Endothelial cell of umbilical vein (primary cell): ENCODE measurements at regions not wholly inside any gene's neighbourhood (a gene's known extent, or its start where the extent isn't known, plus 50 kb on each side); places are given as distances from the start of the nearest gene placed in this dataset.

Source experiments
- BruUV-seq: library from RNA; stranded (reverse); fragments of 400-500 nt; replicated peaks from 2 replicates; lab custom pipeline; 2021; lab: Mats Ljungman, UMichigan
- CTCF ChIA-PET: fragments of 300-600, 350-600 bp; sonication (Branson Sonifier 250); formaldehyde crosslinking; loops from one replicate; lab custom pipeline; 2021; ENCODE audit warnings: antibody characterized with exemption, inconsistent platforms; lab: Charles Lee
- POLR2A ChIA-PET: fragments of 300-600, 350-600 bp; sonication (Branson Sonifier 250); formaldehyde crosslinking; loops from one replicate; lab custom pipeline; 2021; ENCODE audit warnings: antibody characterized with exemption, inconsistent platforms; lab: Charles Lee
- DNase-seq: peaks from one replicate; pipeline ENCODE4 v3.0.0-alpha.2; 2011; ENCODE audit warnings: low read depth, low spot score
- FAIRE-seq: peaks from 2 replicates; lab custom pipeline; 2011; peaks lifted over from hg19 to GRCh38; lab: Jason Lieb, UNC
- H2AFZ ChIP-seq: 2 replicates; pipeline ENCODE4 v1.6.0; 2012; ENCODE audit warnings: low read depth, low read length, control low read depth, inconsistent platforms
- H3K27ac ChIP-seq: 2 replicates; pipeline ENCODE4 v1.5.1; 2011; ENCODE audit warnings: low read depth, mild to moderate bottlenecking, control low read depth, low read length, moderate library complexity; ENCODE audit not compliant: insufficient read depth
- H3K27me3 ChIP-seq, 2 experiments: 2 replicates each; pipeline versions ENCODE4 v1.6.0 to v1.6.1; 2011; ENCODE audit warnings: low read length in 2 of 2, mixed read lengths in 1 of 2; ENCODE audit not compliant: control insufficient read depth in 2 of 2, insufficient read depth in 2 of 2
- H3K36me3 ChIP-seq, 2 experiments: 2 replicates in 1 of 2; 3 replicates in 1 of 2; pipeline ENCODE4 v1.5.1; 2011; ENCODE audit warnings: low read length in 2 of 2, mild to moderate bottlenecking in 1 of 2, moderate library complexity in 1 of 2; ENCODE audit not compliant: control insufficient read depth in 2 of 2, insufficient read depth in 2 of 2; ENCODE audit errors: extremely low read depth in 1 of 2
- H3K4me1 ChIP-seq: 3 replicates; pipeline ENCODE4 v1.5.1; 2011; ENCODE audit warnings: mild to moderate bottlenecking, low read length; ENCODE audit not compliant: control insufficient read depth, insufficient read depth; ENCODE audit errors: extremely low read depth
- H3K4me2 ChIP-seq: 2 replicates; pipeline ENCODE4 v1.6.1; 2011; ENCODE audit warnings: low read length, control low read depth, mixed read lengths; ENCODE audit not compliant: insufficient read depth
- H3K4me3 ChIP-seq, 3 experiments: fragments of 200-600 bp in 1 of 3; sonication (generic), shearing (Covaris generic) in 1 of 3; replicated peaks in 1 of 3; 2 replicates each; pipeline ENCODE4 v1.5.1; 2011 to 2016; ENCODE audit warnings: control low read depth in 3 of 3, low read length in 3 of 3, mild to moderate bottlenecking in 2 of 3, inconsistent platforms in 1 of 3, low read depth in 1 of 3, moderate library complexity in 1 of 3; ENCODE audit not compliant: insufficient read depth in 1 of 3
- H3K79me2 ChIP-seq: 2 replicates; pipeline ENCODE4 v1.6.0; 2012; ENCODE audit warnings: low read length, inconsistent platforms; ENCODE audit not compliant: control insufficient read depth, insufficient read depth
- H3K9ac ChIP-seq: replicated peaks from 2 replicates; pipeline ENCODE3; 2011; ENCODE audit warnings: low read length, control low read depth; ENCODE audit not compliant: insufficient read depth; ENCODE audit errors: extremely low read depth
- H3K9me1 ChIP-seq: replicated peaks from 3 replicates; pipeline ENCODE4 v1.6.0; 2011; ENCODE audit warnings: mild to moderate bottlenecking, low read length; ENCODE audit not compliant: control insufficient read depth, insufficient read depth; ENCODE audit errors: extremely low read depth
- H3K9me3 ChIP-seq: replicated peaks from 2 replicates; pipeline ENCODE4 v1.5.1; 2012; ENCODE audit warnings: low read length, inconsistent platforms; ENCODE audit not compliant: control insufficient read depth, insufficient read depth
- H4K20me1 ChIP-seq: replicated peaks from 2 replicates; pipeline ENCODE3; 2011; ENCODE audit warnings: mild to moderate bottlenecking, low read length; ENCODE audit not compliant: control insufficient read depth, insufficient read depth; ENCODE audit errors: extremely low read depth
- CTCF ChIP-seq, 2 donors: IDR thresholded peaks; 1 replicate in 1 of 2; 2 replicates in 1 of 2; pipeline ENCODE4 v1.5.1; 2011; ENCODE audit warnings: low read length in 2 of 2, mild to moderate bottlenecking in 2 of 2, moderate library complexity in 2 of 2, control low read depth in 1 of 2, inconsistent platforms in 1 of 2, low read depth in 1 of 2; ENCODE audit not compliant: insufficient read depth in 1 of 2; ENCODE audit errors: extremely low read depth in 1 of 2
- EZH2 ChIP-seq: IDR thresholded peaks from 2 replicates; pipeline ENCODE4 v1.6.1; 2012; ENCODE audit warnings: borderline replicate concordance, low read depth, mild to moderate bottlenecking, moderate library complexity, low read length, inconsistent platforms; ENCODE audit not compliant: severe bottlenecking
- FOS ChIP-seq: IDR thresholded peaks from 2 replicates; pipeline ENCODE4 v1.6.1; 2011; ENCODE audit warnings: mild to moderate bottlenecking, low read length, moderate library complexity, borderline replicate concordance; ENCODE audit not compliant: insufficient read depth
- GATA2 ChIP-seq: IDR thresholded peaks from 2 replicates; pipeline ENCODE4 v1.7.0; 2011; ENCODE audit warnings: low read depth, mild to moderate bottlenecking, moderate library complexity, mixed read lengths, low read length; ENCODE audit not compliant: insufficient read length, insufficient read depth
- JUN ChIP-seq: IDR thresholded peaks from 2 replicates; pipeline ENCODE4 v1.6.1; 2011; ENCODE audit warnings: borderline replicate concordance, low read depth; ENCODE audit not compliant: insufficient read length, insufficient read depth
- MAX ChIP-seq: IDR thresholded peaks from 2 replicates; pipeline ENCODE4 v1.6.1; 2011; ENCODE audit not compliant: insufficient read depth, insufficient read length
- MYC ChIP-seq: IDR thresholded peaks from one replicate; pipeline ENCODE4 v1.6.1; 2011; ENCODE audit warnings: mild to moderate bottlenecking, low read depth, low read length
- POLR2A ChIP-seq: IDR thresholded peaks from 2 replicates; pipeline ENCODE4 v1.6.1; 2012; ENCODE audit warnings: low read depth, mild to moderate bottlenecking, control low read depth, low read length
- POLR2AphosphoS5 ChIP-seq: IDR thresholded peaks from 2 replicates; pipeline ENCODE4 v1.6.1; 2012; ENCODE audit warnings: low read depth, mild to moderate bottlenecking, control low read depth, low read length, moderate library complexity; ENCODE audit not compliant: insufficient read depth
- dilution Hi-C: fragments of 300-500 bp; cut with MboI; formaldehyde crosslinking; loops from one replicate; pipeline ENCODE4 v1.15.0; 2019; ENCODE audit warnings: low sequenced_read_pairs; ENCODE audit not compliant: extremely low pct_ligation_motif_present
- intact Hi-C: fragments of 100-400 bp; cut with micrococcal nuclease; formaldehyde crosslinking; loops from one replicate; pipeline ENCODE4 v1.10.0; 2022

- Histone ChIP-seq H3K27me3 (no peaks in the 10 kb centered on the region), H3K36me3 (no peaks in the 10 kb centered on the region), H3K9me1 (no peaks in the 10 kb centered on the region), H3K79me2 (no peaks in the 10 kb centered on the region), H2AFZ (no peak overlapping the region), H3K4me1 (no peaks in the 10 kb centered on the region), H3K4me2 (no peak overlapping the region), H3K4me3 (no peak overlapping the region), H3K27ac (no peak overlapping the region), H4K20me1 (no peaks in the 10 kb centered on the region), H3K9me3 (no peaks in the 10 kb centered on the region), H3K9ac (no peak overlapping the region)
- CTCF ChIA-PET = no interaction called here
- POLR2A ChIA-PET = no interaction called here
- dilution Hi-C loops = no loop called here
- FAIRE-seq (no peak), DNase-seq (no peak)
- intact Hi-C loops = no loop called here
- TF ChIP-seq MYC (no peak), FOS (no peak), CTCF (IDR thresholded peaks at IDR 0.05; ENCODE audit: extremely low read depth in 1 of 2, insufficient read depth in 1 of 2, low read depth in 1 of 2, low read length in 2 of 2) (no peak)
- BruUV-seq = no TSS peak
Observed at GRCh38 chrX:128691872-128692271, 639.7 kb upstream of the ACTRT1 start.

- Histone ChIP-seq H3K27ac (no peak overlapping the region), H3K4me1 (no peaks in the 10 kb centered on the region), H3K4me3 (no peak overlapping the region), H4K20me1 (no peaks in the 10 kb centered on the region), H3K36me3 (no peaks in the 10 kb centered on the region), H2AFZ (no peak overlapping the region), H3K79me2 (no peaks in the 10 kb centered on the region), H3K9ac (no peak overlapping the region), H3K9me3 (no peaks in the 10 kb centered on the region), H3K27me3 (no peaks in the 10 kb centered on the region), H3K4me2 (no peak overlapping the region), H3K9me1 (no peaks in the 10 kb centered on the region)
- FAIRE-seq (no peak), DNase-seq (no peak)
- intact Hi-C loops (no loop called here), dilution Hi-C loops (no loop called here)
- ChIA-PET CTCF (no interaction called here), POLR2A (no interaction called here)
- BruUV-seq = no TSS peak
- TF ChIP-seq GATA2 (no peak), CTCF (IDR thresholded peaks at IDR 0.05; ENCODE audit: extremely low read depth in 1 of 2, insufficient read depth in 1 of 2, low read depth in 1 of 2, low read length in 2 of 2) (no peak), MYC (no peak), POLR2AphosphoS5 (no peak), POLR2A (no peak), FOS (no peak), MAX (no peak), JUN (no peak), EZH2 (no peak)
Observed at GRCh38 chrX:128685387-128685786, 633.2 kb upstream of the ACTRT1 start.
